WTC11 (cell line): ENCODE measurements at regions not wholly inside any gene's neighbourhood (a gene's known extent, or its start where the extent isn't known, plus 50 kb on each side); places are given as distances from the start of the nearest gene placed in this dataset.

ENCODE experiments used
- ATAC-seq: fragments of 200-7000 bp; cut with Tn5 transposase; 2 replicates; pipeline ENCODE4 v1.10.0; 2021; ENCODE audit warnings: mild to moderate bottlenecking, moderate library complexity
- CTCF ChIA-PET: fragments of 300-600 bp; sonication (Branson Sonifier 250); formaldehyde crosslinking; loops from one replicate; lab custom pipeline; 2021; ENCODE audit warnings: antibody characterized with exemption; lab: Charles Lee
- POLR2A ChIA-PET: fragments of 350-600 bp; sonication (Branson Sonifier 250); formaldehyde crosslinking; loops from one replicate; lab custom pipeline; 2021; ENCODE audit warnings: antibody characterized with exemption; lab: Charles Lee
- DNase-seq: peaks from one replicate; pipeline ENCODE4 v3.0.0; 2021; ENCODE audit warnings: low spot score
- H3K27ac Mint-ChIP-seq: 2 replicates; pipeline ENCODE4 v1.8.0; 2021; ENCODE audit warnings: mixed read lengths
- H3K27me3 Mint-ChIP-seq: 2 replicates; pipeline ENCODE4 v1.8.0; 2021; ENCODE audit warnings: low read depth, mild to moderate bottlenecking, moderate library complexity, mixed read lengths
- H3K36me3 Mint-ChIP-seq: 2 replicates; pipeline ENCODE4 v1.8.0; 2021; ENCODE audit warnings: mixed read lengths
- H3K4me1 Mint-ChIP-seq: 2 replicates; pipeline ENCODE4 v1.8.0; 2022; ENCODE audit warnings: mixed read lengths
- H3K4me3 Mint-ChIP-seq: 2 replicates; pipeline ENCODE4 v1.8.0; 2021; ENCODE audit warnings: mild to moderate bottlenecking, moderate library complexity, mixed read lengths
- H3K9me3 Mint-ChIP-seq: 2 replicates; pipeline ENCODE4 v1.8.0; 2021; ENCODE audit warnings: mixed read lengths
- IRF2 ChIP-seq: sonication (generic); formaldehyde crosslinking; IDR thresholded peaks from 2 replicates; pipeline ENCODE4 v1.8.0; 2022; ENCODE audit warnings: low read depth, missing genetic modification reagents, borderline replicate concordance
- JAZF1 ChIP-seq: fragments of 250-450 bp; sonication (Bioruptor Pico); IDR thresholded peaks from 2 replicates; pipeline ENCODE4 v1.9.0; 2021; ENCODE audit warnings: moderate library complexity, mild to moderate bottlenecking, inconsistent platforms
- OVOL2 ChIP-seq: fragments of 250-450 bp; sonication (Bioruptor Pico); IDR thresholded peaks from 2 replicates; pipeline ENCODE4 v1.9.0; 2021; ENCODE audit warnings: mild to moderate bottlenecking, borderline replicate concordance
- SOX15 ChIP-seq: fragments of 250-450 bp; sonication (Bioruptor Pico); IDR thresholded peaks from 2 replicates; pipeline ENCODE4 v1.9.0; 2021; ENCODE audit warnings: mild to moderate bottlenecking
- TEAD1 ChIP-seq: sonication (generic); formaldehyde crosslinking; IDR thresholded peaks from 2 replicates; pipeline ENCODE4 v1.8.0; 2022; ENCODE audit warnings: mild to moderate bottlenecking, missing genetic modification reagents
- TP53 ChIP-seq: sonication (generic); formaldehyde crosslinking; IDR thresholded peaks from 2 replicates; pipeline ENCODE4 v1.8.1; 2023; ENCODE audit warnings: mild to moderate bottlenecking, missing genetic modification reagents
- ZBTB21 ChIP-seq: sonication (generic); formaldehyde crosslinking; IDR thresholded peaks from 2 replicates; pipeline ENCODE4 v1.8.1; 2023; ENCODE audit warnings: mild to moderate bottlenecking, missing genetic modification reagents, borderline replicate concordance
- ZNF138 ChIP-seq: sonication (generic); formaldehyde crosslinking; conservative IDR thresholded peaks from 2 replicates; pipeline ENCODE4 v1.8.1; 2022; ENCODE audit warnings: mild to moderate bottlenecking, moderate library complexity, missing genetic modification reagents
- ZNF396 ChIP-seq: fragments of 250-450 bp; sonication (Bioruptor Pico); IDR thresholded peaks from 2 replicates; pipeline ENCODE4 v1.8.0; 2021; ENCODE audit warnings: mild to moderate bottlenecking, moderate library complexity, borderline replicate concordance
- ZNF416 ChIP-seq: fragments of 250-450 bp; sonication (Bioruptor Pico); IDR thresholded peaks from 2 replicates; pipeline ENCODE4 v1.9.0; 2021; ENCODE audit warnings: mild to moderate bottlenecking, inconsistent platforms
- ZNF423 ChIP-seq: fragments of 250-450 bp; sonication (Bioruptor Pico); IDR thresholded peaks from 2 replicates; pipeline ENCODE4 v2.1.2; 2022; ENCODE audit warnings: mild to moderate bottlenecking, moderate library complexity
- TF ChIP-seq, protein P1 (sequence below): sonication (generic); formaldehyde crosslinking; IDR thresholded peaks from 2 replicates; pipeline ENCODE4 v1.8.0; 2022; ENCODE audit warnings: missing genetic modification reagents
- TF ChIP-seq, protein P2 (sequence below): sonication (generic); formaldehyde crosslinking; IDR thresholded peaks from 2 replicates; pipeline ENCODE4 v1.8.1; 2023; ENCODE audit warnings: mild to moderate bottlenecking, missing genetic modification reagents, moderate library complexity
- TF ChIP-seq, protein P3 (sequence below): fragments of 250-450 bp; sonication (Bioruptor Pico); IDR thresholded peaks from 2 replicates; pipeline ENCODE4 v1.9.0; 2021; ENCODE audit warnings: mild to moderate bottlenecking
- TF ChIP-seq, protein P4 (sequence below): fragments of 250-450 bp; sonication (Bioruptor Pico); IDR thresholded peaks from 2 replicates; pipeline ENCODE4 v1.9.0; 2021; ENCODE audit warnings: mild to moderate bottlenecking
- TF ChIP-seq, protein P5 (sequence below): sonication (generic); formaldehyde crosslinking; IDR thresholded peaks from 2 replicates; pipeline ENCODE4 v1.8.0; 2022; ENCODE audit warnings: mild to moderate bottlenecking, missing genetic modification reagents
- TF ChIP-seq, protein P6 (sequence below): sonication (generic); formaldehyde crosslinking; IDR thresholded peaks from 2 replicates; pipeline ENCODE4 v1.8.1; 2022; ENCODE audit warnings: mild to moderate bottlenecking, moderate library complexity, missing genetic modification reagents
- TF ChIP-seq, protein P7 (sequence below): sonication (generic); formaldehyde crosslinking; IDR thresholded peaks from 2 replicates; pipeline ENCODE4 v1.8.1; 2023; ENCODE audit warnings: mild to moderate bottlenecking, missing genetic modification reagents

DNA sequence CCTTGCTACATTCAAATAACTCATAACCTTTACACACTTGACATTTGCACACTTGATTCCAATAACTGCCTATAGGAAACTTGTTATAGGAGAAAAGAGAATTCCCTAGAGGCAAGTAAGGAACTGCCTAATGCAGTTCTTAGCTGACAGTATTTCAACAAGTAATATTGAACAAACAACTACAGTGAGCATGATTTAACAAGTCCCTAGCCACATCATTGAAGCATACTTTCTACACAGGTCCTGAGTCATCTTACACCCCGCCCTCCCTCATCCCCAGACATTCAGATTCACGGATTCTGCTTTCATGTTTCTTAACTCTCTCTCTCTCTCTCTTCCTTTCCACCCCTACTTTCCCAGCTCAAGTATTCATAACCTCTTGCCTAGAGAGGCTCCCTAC, 153.5 kb downstream of the LSM5 start:
- ChIA-PET CTCF (no interaction called here), POLR2A (no interaction called here)
- H3K27ac Mint-ChIP-seq, result no peak overlapping the region
- ATAC-seq, result no peak
- H3K36me3 Mint-ChIP-seq, result no peaks in the 10 kb centered on the region
- peaks cover 13% of the 10 kb centered on the region for H3K9me3 Mint-ChIP-seq
- TF ChIP-seq IRF2 (no peak), ZNF423 (CRISPR knock-in tag) (no peak), ZNF138 (CRISPR knock-in tag) (no peak), ZBTB21 (CRISPR knock-in tag) (no peak), OVOL2 (no peak), SOX15 (CRISPR knock-in tag) (no peak), TEAD1 (CRISPR knock-in tag) (no peak), ZNF396 (no peak), ZNF416 (CRISPR knock-in tag) (no peak), JAZF1 (CRISPR knock-in tag) (no peak), TP53 (CRISPR knock-in tag) (no peak)
- TF ChIP-seq, protein P1, sequence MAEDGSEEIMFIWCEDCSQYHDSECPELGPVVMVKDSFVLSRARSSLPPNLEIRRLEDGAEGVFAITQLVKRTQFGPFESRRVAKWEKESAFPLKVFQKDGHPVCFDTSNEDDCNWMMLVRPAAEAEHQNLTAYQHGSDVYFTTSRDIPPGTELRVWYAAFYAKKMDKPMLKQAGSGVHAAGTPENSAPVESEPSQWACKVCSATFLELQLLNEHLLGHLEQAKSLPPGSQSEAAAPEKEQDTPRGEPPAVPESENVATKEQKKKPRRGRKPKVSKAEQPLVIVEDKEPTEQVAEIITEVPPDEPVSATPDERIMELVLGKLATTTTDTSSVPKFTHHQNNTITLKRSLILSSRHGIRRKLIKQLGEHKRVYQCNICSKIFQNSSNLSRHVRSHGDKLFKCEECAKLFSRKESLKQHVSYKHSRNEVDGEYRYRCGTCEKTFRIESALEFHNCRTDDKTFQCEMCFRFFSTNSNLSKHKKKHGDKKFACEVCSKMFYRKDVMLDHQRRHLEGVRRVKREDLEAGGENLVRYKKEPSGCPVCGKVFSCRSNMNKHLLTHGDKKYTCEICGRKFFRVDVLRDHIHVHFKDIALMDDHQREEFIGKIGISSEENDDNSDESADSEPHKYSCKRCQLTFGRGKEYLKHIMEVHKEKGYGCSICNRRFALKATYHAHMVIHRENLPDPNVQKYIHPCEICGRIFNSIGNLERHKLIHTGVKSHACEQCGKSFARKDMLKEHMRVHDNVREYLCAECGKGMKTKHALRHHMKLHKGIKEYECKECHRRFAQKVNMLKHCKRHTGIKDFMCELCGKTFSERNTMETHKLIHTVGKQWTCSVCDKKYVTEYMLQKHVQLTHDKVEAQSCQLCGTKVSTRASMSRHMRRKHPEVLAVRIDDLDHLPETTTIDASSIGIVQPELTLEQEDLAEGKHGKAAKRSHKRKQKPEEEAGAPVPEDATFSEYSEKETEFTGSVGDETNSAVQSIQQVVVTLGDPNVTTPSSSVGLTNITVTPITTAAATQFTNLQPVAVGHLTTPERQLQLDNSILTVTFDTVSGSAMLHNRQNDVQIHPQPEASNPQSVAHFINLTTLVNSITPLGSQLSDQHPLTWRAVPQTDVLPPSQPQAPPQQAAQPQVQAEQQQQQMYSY (CRISPR knock-in tag), result no peak
- TF ChIP-seq, protein P2, sequence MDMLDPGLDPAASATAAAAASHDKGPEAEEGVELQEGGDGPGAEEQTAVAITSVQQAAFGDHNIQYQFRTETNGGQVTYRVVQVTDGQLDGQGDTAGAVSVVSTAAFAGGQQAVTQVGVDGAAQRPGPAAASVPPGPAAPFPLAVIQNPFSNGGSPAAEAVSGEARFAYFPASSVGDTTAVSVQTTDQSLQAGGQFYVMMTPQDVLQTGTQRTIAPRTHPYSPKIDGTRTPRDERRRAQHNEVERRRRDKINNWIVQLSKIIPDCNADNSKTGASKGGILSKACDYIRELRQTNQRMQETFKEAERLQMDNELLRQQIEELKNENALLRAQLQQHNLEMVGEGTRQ, result no peak
- TF ChIP-seq, protein P3, sequence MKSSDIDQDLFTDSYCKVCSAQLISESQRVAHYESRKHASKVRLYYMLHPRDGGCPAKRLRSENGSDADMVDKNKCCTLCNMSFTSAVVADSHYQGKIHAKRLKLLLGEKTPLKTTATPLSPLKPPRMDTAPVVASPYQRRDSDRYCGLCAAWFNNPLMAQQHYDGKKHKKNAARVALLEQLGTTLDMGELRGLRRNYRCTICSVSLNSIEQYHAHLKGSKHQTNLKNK, result no peak
- TF ChIP-seq, protein P4, sequence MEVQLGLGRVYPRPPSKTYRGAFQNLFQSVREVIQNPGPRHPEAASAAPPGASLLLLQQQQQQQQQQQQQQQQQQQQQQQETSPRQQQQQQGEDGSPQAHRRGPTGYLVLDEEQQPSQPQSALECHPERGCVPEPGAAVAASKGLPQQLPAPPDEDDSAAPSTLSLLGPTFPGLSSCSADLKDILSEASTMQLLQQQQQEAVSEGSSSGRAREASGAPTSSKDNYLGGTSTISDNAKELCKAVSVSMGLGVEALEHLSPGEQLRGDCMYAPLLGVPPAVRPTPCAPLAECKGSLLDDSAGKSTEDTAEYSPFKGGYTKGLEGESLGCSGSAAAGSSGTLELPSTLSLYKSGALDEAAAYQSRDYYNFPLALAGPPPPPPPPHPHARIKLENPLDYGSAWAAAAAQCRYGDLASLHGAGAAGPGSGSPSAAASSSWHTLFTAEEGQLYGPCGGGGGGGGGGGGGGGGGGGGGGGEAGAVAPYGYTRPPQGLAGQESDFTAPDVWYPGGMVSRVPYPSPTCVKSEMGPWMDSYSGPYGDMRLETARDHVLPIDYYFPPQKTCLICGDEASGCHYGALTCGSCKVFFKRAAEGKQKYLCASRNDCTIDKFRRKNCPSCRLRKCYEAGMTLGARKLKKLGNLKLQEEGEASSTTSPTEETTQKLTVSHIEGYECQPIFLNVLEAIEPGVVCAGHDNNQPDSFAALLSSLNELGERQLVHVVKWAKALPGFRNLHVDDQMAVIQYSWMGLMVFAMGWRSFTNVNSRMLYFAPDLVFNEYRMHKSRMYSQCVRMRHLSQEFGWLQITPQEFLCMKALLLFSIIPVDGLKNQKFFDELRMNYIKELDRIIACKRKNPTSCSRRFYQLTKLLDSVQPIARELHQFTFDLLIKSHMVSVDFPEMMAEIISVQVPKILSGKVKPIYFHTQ (CRISPR knock-in tag), result no peak
- TF ChIP-seq, all 79 proteins: peak for 0
- no peak overlapping the region for H3K4me3 Mint-ChIP-seq
- DNase-seq, result no peak
- peaks cover 3% of the 10 kb centered on the region for H3K27me3 Mint-ChIP-seq
- H3K4me1 Mint-ChIP-seq, result no peaks in the 10 kb centered on the region

DNA sequence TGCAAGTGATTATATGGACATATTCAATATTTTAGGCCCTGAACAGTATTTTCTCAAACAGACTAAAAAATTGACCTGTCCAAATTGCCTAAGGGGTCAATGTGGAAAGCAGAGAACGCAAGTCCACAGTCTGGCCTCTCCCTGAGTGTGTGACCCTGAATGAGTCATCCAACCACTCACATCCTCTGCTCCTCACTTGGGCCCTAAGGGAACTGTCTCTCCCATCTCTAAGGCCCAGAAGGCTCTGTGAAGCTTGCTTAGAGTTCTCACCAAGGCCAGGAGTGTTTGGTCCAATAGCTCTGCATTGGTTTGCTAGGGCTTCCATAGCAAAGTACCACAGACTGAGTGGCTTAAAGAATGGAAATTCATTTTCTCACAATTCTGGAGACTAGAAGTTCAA, 155.1 kb downstream of the LSM5 start:
- TF ChIP-seq, protein P5, sequence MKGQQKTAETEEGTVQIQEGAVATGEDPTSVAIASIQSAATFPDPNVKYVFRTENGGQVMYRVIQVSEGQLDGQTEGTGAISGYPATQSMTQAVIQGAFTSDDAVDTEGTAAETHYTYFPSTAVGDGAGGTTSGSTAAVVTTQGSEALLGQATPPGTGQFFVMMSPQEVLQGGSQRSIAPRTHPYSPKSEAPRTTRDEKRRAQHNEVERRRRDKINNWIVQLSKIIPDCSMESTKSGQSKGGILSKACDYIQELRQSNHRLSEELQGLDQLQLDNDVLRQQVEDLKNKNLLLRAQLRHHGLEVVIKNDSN (CRISPR knock-in tag), result no peak
- TF ChIP-seq TP53 (CRISPR knock-in tag), result no peak
- TF ChIP-seq, protein P6, sequence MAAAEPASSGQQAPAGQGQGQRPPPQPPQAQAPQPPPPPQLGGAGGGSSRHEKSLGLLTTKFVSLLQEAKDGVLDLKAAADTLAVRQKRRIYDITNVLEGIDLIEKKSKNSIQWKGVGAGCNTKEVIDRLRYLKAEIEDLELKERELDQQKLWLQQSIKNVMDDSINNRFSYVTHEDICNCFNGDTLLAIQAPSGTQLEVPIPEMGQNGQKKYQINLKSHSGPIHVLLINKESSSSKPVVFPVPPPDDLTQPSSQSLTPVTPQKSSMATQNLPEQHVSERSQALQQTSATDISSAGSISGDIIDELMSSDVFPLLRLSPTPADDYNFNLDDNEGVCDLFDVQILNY (CRISPR knock-in tag), result no peak
- TF ChIP-seq, protein P1 (CRISPR knock-in tag), result no peak
- TF ChIP-seq, protein P7, sequence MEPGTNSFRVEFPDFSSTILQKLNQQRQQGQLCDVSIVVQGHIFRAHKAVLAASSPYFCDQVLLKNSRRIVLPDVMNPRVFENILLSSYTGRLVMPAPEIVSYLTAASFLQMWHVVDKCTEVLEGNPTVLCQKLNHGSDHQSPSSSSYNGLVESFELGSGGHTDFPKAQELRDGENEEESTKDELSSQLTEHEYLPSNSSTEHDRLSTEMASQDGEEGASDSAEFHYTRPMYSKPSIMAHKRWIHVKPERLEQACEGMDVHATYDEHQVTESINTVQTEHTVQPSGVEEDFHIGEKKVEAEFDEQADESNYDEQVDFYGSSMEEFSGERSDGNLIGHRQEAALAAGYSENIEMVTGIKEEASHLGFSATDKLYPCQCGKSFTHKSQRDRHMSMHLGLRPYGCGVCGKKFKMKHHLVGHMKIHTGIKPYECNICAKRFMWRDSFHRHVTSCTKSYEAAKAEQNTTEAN, result no peak
- no peak for TF ChIP-seq JAZF1 (CRISPR knock-in tag)
- ChIA-PET POLR2A (no interaction called here), CTCF (no interaction called here)
- no peak overlapping the region for H3K4me3 Mint-ChIP-seq
- H3K27ac Mint-ChIP-seq, result no peak overlapping the region
- DNase-seq, result no peak
- H3K4me1 Mint-ChIP-seq, result no peaks in the 10 kb centered on the region
- ATAC-seq, result no peak
- H3K27me3 Mint-ChIP-seq, result peaks cover 3% of the 10 kb centered on the region
- H3K9me3 Mint-ChIP-seq, result peaks cover 20% of the 10 kb centered on the region
- no peaks in the 10 kb centered on the region for H3K36me3 Mint-ChIP-seq
